ENCODE measurements at regions not wholly inside any gene's neighbourhood (a gene's known extent, or its start where the extent isn't known, plus 50 kb on each side); places are given as distances from the start of the nearest gene placed in this dataset.

DNA sequence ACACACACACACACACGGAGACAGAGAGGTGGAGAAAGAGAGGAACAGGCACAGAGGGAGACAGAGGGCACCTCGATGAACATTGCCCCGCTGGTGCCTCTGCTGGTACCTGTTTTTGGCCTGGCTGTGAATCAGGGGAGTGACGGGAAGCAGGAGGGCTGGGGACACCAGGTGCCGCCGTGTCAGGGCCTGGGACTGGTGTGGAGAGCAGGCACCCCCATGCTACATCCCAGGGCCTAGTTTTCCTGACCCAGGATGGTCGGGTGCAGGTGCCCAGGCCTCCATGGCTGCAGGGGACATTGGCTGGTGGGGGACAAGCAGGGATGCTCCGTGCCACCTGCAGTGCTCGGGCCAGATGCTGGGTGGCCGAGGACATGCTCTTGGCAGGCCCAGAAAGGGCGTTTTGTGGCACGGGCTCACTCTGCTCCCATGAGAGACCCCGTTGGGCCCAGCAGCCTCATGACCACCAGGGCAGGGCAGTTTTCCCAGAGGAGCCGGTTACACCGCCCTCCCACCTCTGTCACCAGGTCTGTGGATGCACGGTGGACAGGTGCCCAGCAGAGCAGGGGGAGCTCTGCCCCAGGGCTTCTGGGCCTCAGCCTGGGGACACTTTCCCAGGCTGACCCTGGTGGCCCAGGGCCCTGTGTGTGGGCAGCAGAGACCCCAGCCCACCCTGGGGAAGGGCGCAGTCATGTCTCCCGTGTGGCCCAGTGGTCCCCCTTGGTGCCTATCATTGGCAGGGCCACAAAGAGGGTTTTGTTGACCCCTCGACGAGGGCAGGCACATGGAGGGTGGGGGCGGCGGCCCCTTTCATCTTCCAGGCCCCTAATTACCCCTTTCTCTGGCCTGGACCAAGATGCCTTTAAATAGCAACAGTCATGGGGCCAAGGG, 207.5 kb upstream of the RTL1 start:
- H3K9me3 Mint-ChIP-seq: no peaks in the 10 kb centered on the region

DNA sequence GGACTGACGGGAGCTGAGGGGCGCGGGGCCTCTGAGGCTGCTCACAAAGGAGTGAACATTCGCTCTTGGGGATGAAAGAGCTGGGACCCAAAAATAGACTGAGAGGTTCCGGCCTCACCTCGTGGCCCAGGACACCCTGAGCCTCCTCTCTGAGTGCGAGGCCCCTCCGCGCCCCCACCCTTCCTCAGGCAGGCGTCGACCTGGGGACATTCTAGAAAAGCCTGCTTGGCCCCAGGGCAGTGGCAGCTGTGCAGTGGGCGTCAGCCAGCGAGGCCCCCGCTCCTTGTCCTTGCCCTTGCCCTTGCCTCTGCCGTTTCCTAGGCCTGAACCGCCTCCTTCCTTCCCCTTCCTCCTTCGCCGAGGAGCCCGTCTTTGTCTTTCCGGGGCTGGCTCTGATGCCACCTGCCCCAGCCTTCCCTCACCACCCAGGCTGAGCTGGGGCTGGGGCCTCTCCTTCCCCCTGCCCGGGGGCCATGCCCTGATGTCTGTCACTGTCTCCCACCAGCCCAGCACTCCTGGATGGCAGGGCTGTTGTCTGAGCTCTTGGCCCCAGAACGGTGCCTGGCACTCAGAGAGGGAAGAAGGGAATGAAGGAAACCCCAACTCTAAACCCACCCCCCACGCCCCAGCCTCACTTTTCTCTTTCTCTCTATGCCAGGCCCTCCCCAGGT, 208.2 kb upstream of the RTL1 start:
- Mint-ChIP-seq H3K27ac (no peak overlapping the region), H3K4me3 (no peak overlapping the region), H3K36me3 (no peaks in the 10 kb centered on the region), H3K27me3 (ENCODE audit: low read depth in 2 of 2) (peaks cover 5 to 6% of the 10 kb centered on the region in 2 donors), H3K9me3 (no peaks in the 10 kb centered on the region), H3K4me1 (no peaks in the 10 kb centered on the region)
- Histone ChIP-seq H3K4me3 (ENCODE audit: low read length) (no peak overlapping the region), H3K27ac (ENCODE audit: low read length) (no peak overlapping the region), H3K27me3 (ENCODE audit: control insufficient read depth, insufficient read depth, low read length) (no peaks in the 10 kb centered on the region), H3K36me3 (ENCODE audit: control insufficient read depth, insufficient read depth, low read length) (no peaks in the 10 kb centered on the region), H3K4me1 (ENCODE audit: control insufficient read depth, insufficient read depth, low read length) (no peaks in the 10 kb centered on the region), H3K9me3 (ENCODE audit: control insufficient read depth, insufficient read depth, low read length) (no peaks in the 10 kb centered on the region)
- intact Hi-C loops (cut with micrococcal nuclease): no loop called here
- WGBS (ENCODE audit: insufficient coverage): 59% methylated on average over 22 of the region's 23 CpGs
- DNase-seq (no peak), ATAC-seq (no peak)
- TF ChIP-seq, protein P1, sequence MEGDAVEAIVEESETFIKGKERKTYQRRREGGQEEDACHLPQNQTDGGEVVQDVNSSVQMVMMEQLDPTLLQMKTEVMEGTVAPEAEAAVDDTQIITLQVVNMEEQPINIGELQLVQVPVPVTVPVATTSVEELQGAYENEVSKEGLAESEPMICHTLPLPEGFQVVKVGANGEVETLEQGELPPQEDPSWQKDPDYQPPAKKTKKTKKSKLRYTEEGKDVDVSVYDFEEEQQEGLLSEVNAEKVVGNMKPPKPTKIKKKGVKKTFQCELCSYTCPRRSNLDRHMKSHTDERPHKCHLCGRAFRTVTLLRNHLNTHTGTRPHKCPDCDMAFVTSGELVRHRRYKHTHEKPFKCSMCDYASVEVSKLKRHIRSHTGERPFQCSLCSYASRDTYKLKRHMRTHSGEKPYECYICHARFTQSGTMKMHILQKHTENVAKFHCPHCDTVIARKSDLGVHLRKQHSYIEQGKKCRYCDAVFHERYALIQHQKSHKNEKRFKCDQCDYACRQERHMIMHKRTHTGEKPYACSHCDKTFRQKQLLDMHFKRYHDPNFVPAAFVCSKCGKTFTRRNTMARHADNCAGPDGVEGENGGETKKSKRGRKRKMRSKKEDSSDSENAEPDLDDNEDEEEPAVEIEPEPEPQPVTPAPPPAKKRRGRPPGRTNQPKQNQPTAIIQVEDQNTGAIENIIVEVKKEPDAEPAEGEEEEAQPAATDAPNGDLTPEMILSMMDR (IDR thresholded peaks at IDR 0.05): no peak

More for the DNA sequence above, 207.5 kb upstream of the RTL1 start:
- Histone ChIP-seq H3K9me3 (ENCODE audit: control insufficient read depth, insufficient read depth, low read length) (no peaks in the 10 kb centered on the region), H3K4me3 (ENCODE audit: low read length) (no peak overlapping the region), H3K36me3 (ENCODE audit: control insufficient read depth, insufficient read depth, low read length) (no peaks in the 10 kb centered on the region), H3K27ac (ENCODE audit: low read length) (no peak overlapping the region), H3K4me1 (ENCODE audit: control insufficient read depth, insufficient read depth, low read length) (no peaks in the 10 kb centered on the region), H3K27me3 (ENCODE audit: control insufficient read depth, insufficient read depth, low read length) (no peaks in the 10 kb centered on the region)
- TF ChIP-seq, protein P1 (IDR thresholded peaks at IDR 0.05): no peak
- Mint-ChIP-seq H3K27me3 (ENCODE audit: low read depth in 2 of 2) (peaks cover 5 to 6% of the 10 kb centered on the region in 2 donors), H3K4me3 (no peak overlapping the region), H3K4me1 (no peaks in the 10 kb centered on the region), H3K27ac (no peak overlapping the region), H3K36me3 (no peaks in the 10 kb centered on the region)
- DNase-seq (no peak), ATAC-seq (no peak)
- intact Hi-C loops (cut with micrococcal nuclease): no loop called here
- WGBS (ENCODE audit: insufficient coverage): 91% methylated on average over 20 of the region's 22 CpGs

DNA sequence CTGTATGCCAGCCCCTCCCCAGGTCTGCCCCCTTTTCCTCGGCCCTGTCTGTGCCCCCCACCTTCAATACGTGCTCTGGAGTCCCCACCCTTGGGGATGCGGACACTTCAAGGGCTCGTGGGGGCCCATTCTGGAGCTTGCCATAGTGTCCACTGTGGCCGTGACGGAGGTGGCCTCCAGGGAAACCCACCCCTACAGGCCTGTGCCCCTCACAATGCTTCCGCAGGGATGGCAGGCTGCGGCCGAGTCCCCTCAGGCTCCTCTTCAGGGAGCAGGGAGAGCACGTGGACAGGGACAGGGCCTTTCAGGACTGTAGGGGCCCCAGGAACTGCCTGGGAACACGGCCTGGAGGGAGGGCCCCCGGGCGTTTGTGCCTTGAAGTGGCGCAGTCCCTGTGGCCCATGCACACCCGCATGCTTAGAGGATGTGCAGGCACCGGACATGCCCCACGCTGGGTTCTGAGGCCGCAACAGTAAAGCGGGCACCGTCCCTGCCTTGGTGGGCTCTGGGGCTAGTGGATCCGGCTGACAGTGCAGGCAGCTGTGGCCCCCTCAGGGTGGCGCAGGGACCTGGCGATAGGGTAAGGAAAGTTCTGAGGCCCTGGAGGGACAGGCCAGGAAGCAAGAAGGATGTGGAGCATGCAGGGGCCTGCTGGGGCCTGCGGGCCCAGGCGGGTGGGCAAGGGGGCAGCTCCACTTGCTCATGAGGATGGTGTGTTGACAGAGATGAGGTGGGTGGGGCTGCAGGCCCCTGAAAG, 209.0 kb upstream of the RTL1 start:
- no peak for ATAC-seq

More for the DNA sequence above, 209.0 kb upstream of the RTL1 start:
- no peaks in the 10 kb centered on the region for H3K36me3 ChIP-seq (ENCODE audit: control insufficient read depth, insufficient read depth, low read length)
- H3K4me1 ChIP-seq (ENCODE audit: control insufficient read depth, insufficient read depth, low read length): no peaks in the 10 kb centered on the region
- no peak overlapping the region for H3K27ac ChIP-seq (ENCODE audit: low read length)
- H3K27ac Mint-ChIP-seq: no peak overlapping the region
- no peaks in the 10 kb centered on the region for H3K9me3 ChIP-seq (ENCODE audit: control insufficient read depth, insufficient read depth, low read length)
- no peaks in the 10 kb centered on the region for H3K4me1 Mint-ChIP-seq
- WGBS (ENCODE audit: insufficient coverage): 88% methylated on average over 25 of the region's 25 CpGs
- H3K27me3 Mint-ChIP-seq (ENCODE audit: low read depth in 2 of 2): peaks cover 5 to 6% of the 10 kb centered on the region in 2 donors
- no peak for DNase-seq
- H3K9me3 Mint-ChIP-seq: no peaks in the 10 kb centered on the region
- TF ChIP-seq, protein P1 (IDR thresholded peaks at IDR 0.05): no peak
- intact Hi-C loops (cut with micrococcal nuclease): no loop called here
- no peaks in the 10 kb centered on the region for H3K36me3 Mint-ChIP-seq
- H3K27me3 ChIP-seq (ENCODE audit: control insufficient read depth, insufficient read depth, low read length): no peaks in the 10 kb centered on the region
- no peak overlapping the region for H3K4me3 Mint-ChIP-seq
- no peak overlapping the region for H3K4me3 ChIP-seq (ENCODE audit: low read length)
